Thyroid gland (tissue), 4 donors: ENCODE measurements at regions not wholly inside any gene's neighbourhood (a gene's known extent, or its start where the extent isn't known, plus 50 kb on each side); places are given as distances from the start of the nearest gene placed in this dataset.

Source experiments
- DNase-seq, 2 donors: peaks; one replicate each; pipeline ENCODE4 v3.0.0-alpha.2; 2019
- H3K27ac ChIP-seq, 3 donors: fragments of 200-600 bp; sonication (generic); 1 replicate in 2 of 3; 2 replicates in 1 of 3; pipeline ENCODE4 v1.5.1; 2016 to 2019; ENCODE audit warnings: mild to moderate bottlenecking in 1 of 3, moderate library complexity in 1 of 3
- H3K27me3 ChIP-seq: fragments of 200-600 bp; sonication (generic); one replicate; pipeline ENCODE4 v1.5.1; 2019
- H3K36me3 ChIP-seq, 2 donors: fragments of 200-600 bp; sonication (generic); one replicate each; pipeline ENCODE4 v1.5.1; 2016 to 2019
- H3K4me1 ChIP-seq, 2 donors: fragments of 200-600 bp; sonication (generic); one replicate each; pipeline ENCODE4 v1.5.1; 2017 to 2019
- H3K4me3 ChIP-seq, 3 donors: fragments of 200-600 bp; sonication (generic); replicated peaks in 1 of 3; 1 replicate in 2 of 3; 2 replicates in 1 of 3; pipeline ENCODE4 v1.5.1; 2016; ENCODE audit warnings: mild to moderate bottlenecking in 1 of 3
- H3K9me3 ChIP-seq: fragments of 200-600 bp; sonication (generic); one replicate; pipeline ENCODE4 v1.5.1; 2017
- POLR2A ChIP-seq, 2 donors: fragments of 450-650 bp; IDR thresholded peaks; one replicate each; pipeline ENCODE4 v1.6.1; 2017; ENCODE audit warnings: antibody characterized with exemption in 2 of 2, mild to moderate bottlenecking in 2 of 2, moderate library complexity in 1 of 2
- WGBS, 2 donors: methylation state at CpG; one replicate each; pipeline ENCODE4 v1.1.5; 2017; 5-methylcytosine and 5-hydroxymethylcytosine counted together
- intact Hi-C: fragments of 100-400 bp; cut with DNase I; formaldehyde crosslinking; loops from one replicate; pipeline ENCODE4 v1.15.1; 2023
- TF ChIP-seq, protein P1 (sequence below), 6 experiments: fragments of 200-600 bp in 3 of 6; fragments of 450-650 bp in 3 of 6; sonication (generic) in 3 of 6; IDR thresholded peaks; one replicate each; pipeline ENCODE4 v1.5.1; 2016 to 2019; ENCODE audit warnings: antibody characterized with exemption in 6 of 6, mild to moderate bottlenecking in 2 of 6, inconsistent platforms in 1 of 6, moderate library complexity in 1 of 6

GRCh38 chr16:52022980-52023379 is 524.0 kb downstream of the TOX3 start:
- TF ChIP-seq POLR2A (IDR thresholded peaks at IDR 0.05) = no peak
- TF ChIP-seq, protein P1, sequence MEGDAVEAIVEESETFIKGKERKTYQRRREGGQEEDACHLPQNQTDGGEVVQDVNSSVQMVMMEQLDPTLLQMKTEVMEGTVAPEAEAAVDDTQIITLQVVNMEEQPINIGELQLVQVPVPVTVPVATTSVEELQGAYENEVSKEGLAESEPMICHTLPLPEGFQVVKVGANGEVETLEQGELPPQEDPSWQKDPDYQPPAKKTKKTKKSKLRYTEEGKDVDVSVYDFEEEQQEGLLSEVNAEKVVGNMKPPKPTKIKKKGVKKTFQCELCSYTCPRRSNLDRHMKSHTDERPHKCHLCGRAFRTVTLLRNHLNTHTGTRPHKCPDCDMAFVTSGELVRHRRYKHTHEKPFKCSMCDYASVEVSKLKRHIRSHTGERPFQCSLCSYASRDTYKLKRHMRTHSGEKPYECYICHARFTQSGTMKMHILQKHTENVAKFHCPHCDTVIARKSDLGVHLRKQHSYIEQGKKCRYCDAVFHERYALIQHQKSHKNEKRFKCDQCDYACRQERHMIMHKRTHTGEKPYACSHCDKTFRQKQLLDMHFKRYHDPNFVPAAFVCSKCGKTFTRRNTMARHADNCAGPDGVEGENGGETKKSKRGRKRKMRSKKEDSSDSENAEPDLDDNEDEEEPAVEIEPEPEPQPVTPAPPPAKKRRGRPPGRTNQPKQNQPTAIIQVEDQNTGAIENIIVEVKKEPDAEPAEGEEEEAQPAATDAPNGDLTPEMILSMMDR (IDR thresholded peaks at IDR 0.05) = no peak
- no peaks in the 10 kb centered on the region for H3K36me3 ChIP-seq
- 84 to 90% methylated on average over 4 of the region's 4 CpGs for WGBS, 2 donors
- no peak overlapping the region for H3K27ac ChIP-seq
- no peaks in the 10 kb centered on the region for H3K4me1 ChIP-seq
- no peak for DNase-seq
- no peak overlapping the region for H3K4me3 ChIP-seq
- intact Hi-C loops = no loop called here
- H3K9me3 ChIP-seq = no peaks in the 10 kb centered on the region
- no peaks in the 10 kb centered on the region for H3K27me3 ChIP-seq

GRCh38 chr16:52022177-52022576 is 524.8 kb downstream of the TOX3 start:
- Histone ChIP-seq H3K36me3 (no peaks in the 10 kb centered on the region), H3K27me3 (no peaks in the 10 kb centered on the region), H3K9me3 (no peaks in the 10 kb centered on the region), H3K4me1 (no peaks in the 10 kb centered on the region), H3K4me3 (no peak overlapping the region), H3K27ac (no peak overlapping the region)
- intact Hi-C loops = no loop called here
- no peak for DNase-seq
- 80 to 86% methylated on average over 3 of the region's 3 CpGs for WGBS, 2 donors
- TF ChIP-seq, protein P1 (IDR thresholded peaks at IDR 0.05) = no peak
- no peak for TF ChIP-seq POLR2A (IDR thresholded peaks at IDR 0.05)

DNA sequence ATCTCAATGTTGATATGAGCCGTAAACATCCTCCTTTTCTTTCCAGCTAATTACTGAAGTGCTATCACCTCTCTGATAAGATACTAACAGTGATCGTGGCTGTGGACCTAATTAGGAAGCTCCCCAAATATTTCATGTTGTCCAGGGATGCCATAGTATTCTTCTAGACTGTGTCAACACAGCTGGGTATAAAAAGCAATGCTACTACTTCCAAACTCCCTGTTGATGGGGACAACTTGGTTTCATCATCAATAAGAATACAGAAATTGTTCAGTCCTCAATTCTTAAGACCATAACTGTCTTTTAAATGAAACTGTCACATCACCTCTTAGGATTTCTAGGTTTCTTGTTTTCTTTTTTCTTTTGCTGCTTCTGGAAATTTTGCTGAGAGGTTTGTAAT is 530.6 kb downstream of the TOX3 start:
- WGBS, 2 donors = 66 to 69% methylated on average over 2 of the region's 2 CpGs

GRCh38 chr16:52005551-52005950 is 541.4 kb downstream of the TOX3 start:
- Histone ChIP-seq H3K36me3 (no peaks in the 10 kb centered on the region), H3K27me3 (no peaks in the 10 kb centered on the region), H3K27ac (no peak overlapping the region), H3K4me3 (no peak overlapping the region), H3K4me1 (no peaks in the 10 kb centered on the region), H3K9me3 (no peaks in the 10 kb centered on the region)
- TF ChIP-seq, protein P1 (IDR thresholded peaks at IDR 0.05) = no peak
- no peak for TF ChIP-seq POLR2A (IDR thresholded peaks at IDR 0.05)
- no peak for DNase-seq
- intact Hi-C loops = no loop called here

More for the DNA sequence above, 530.6 kb downstream of the TOX3 start:
- no peak overlapping the region for H3K4me3 ChIP-seq
- no peak for TF ChIP-seq POLR2A (IDR thresholded peaks at IDR 0.05)
- TF ChIP-seq, protein P1 (IDR thresholded peaks at IDR 0.05) = no peak
- no peak overlapping the region for H3K27ac ChIP-seq
- no peaks in the 10 kb centered on the region for H3K27me3 ChIP-seq
- no peak for DNase-seq
- H3K9me3 ChIP-seq = no peaks in the 10 kb centered on the region
- intact Hi-C loops = no loop called here
- H3K36me3 ChIP-seq = no peaks in the 10 kb centered on the region
- no peaks in the 10 kb centered on the region for H3K4me1 ChIP-seq

- H3K4me1 ChIP-seq = no peaks in the 10 kb centered on the region
- H3K27ac ChIP-seq = no peak overlapping the region
- intact Hi-C loops = no loop called here
- TF ChIP-seq, protein P1 (IDR thresholded peaks at IDR 0.05) = no peak
- TF ChIP-seq POLR2A (IDR thresholded peaks at IDR 0.05) = no peak
- DNase-seq = no peak
- H3K27me3 ChIP-seq = no peaks in the 10 kb centered on the region
- no peak overlapping the region for H3K4me3 ChIP-seq
- no peaks in the 10 kb centered on the region for H3K9me3 ChIP-seq
- WGBS, 2 donors = 89% methylated on average over 6 of the region's 6 CpGs
- no peaks in the 10 kb centered on the region for H3K36me3 ChIP-seq
Measured at GRCh38 chr16:52004343-52004742, 542.6 kb downstream of the TOX3 start.
